ENCODE measurements at regions not wholly inside any gene's neighbourhood (a gene's known extent, or its start where the extent isn't known, plus 50 kb on each side); places are given as distances from the start of the nearest gene placed in this dataset.

- TF ChIP-seq, protein P1, sequence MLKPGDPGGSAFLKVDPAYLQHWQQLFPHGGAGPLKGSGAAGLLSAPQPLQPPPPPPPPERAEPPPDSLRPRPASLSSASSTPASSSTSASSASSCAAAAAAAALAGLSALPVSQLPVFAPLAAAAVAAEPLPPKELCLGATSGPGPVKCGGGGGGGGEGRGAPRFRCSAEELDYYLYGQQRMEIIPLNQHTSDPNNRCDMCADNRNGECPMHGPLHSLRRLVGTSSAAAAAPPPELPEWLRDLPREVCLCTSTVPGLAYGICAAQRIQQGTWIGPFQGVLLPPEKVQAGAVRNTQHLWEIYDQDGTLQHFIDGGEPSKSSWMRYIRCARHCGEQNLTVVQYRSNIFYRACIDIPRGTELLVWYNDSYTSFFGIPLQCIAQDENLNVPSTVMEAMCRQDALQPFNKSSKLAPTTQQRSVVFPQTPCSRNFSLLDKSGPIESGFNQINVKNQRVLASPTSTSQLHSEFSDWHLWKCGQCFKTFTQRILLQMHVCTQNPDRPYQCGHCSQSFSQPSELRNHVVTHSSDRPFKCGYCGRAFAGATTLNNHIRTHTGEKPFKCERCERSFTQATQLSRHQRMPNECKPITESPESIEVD (tag by site-specific recombination; IDR thresholded peaks at IDR 0.05), result no peak
- no peak for TF ChIP-seq ZEB2 (tag by site-specific recombination; IDR thresholded peaks at IDR 0.05)
Observed at GRCh38 chr9:82560036-82560435, 502.9 kb downstream of the RASEF start (continued).

GRCh38 chr9:82560457-82560904, 502.5 kb downstream of the RASEF start:
- H3K27ac ChIP-seq (ENCODE audit: extremely low read depth, low read depth, low read length), result no peak overlapping the region
- TF ChIP-seq ZSCAN23 (tag by site-specific recombination; IDR thresholded peaks at IDR 0.05), result no peak
- no peak for TF ChIP-seq ZNF280C (tag by site-specific recombination; IDR thresholded peaks at IDR 0.05)
- no peak for TF ChIP-seq ZBTB49 (tag by site-specific recombination; IDR thresholded peaks at IDR 0.05; ENCODE audit: low read depth)
- no peak for TF ChIP-seq KLF10 (tag by site-specific recombination; IDR thresholded peaks at IDR 0.05)
- no peak for TF ChIP-seq ZNF174 (tag by site-specific recombination; IDR thresholded peaks at IDR 0.05)
- TF ChIP-seq ZNF692 (tag by site-specific recombination; IDR thresholded peaks at IDR 0.05), result no peak
- TF ChIP-seq ZNF664 (tag by site-specific recombination; IDR thresholded peaks at IDR 0.05), result no peak
- no peak for TF ChIP-seq ZNF670 (tag by site-specific recombination; IDR thresholded peaks at IDR 0.05; ENCODE audit: low read depth)
- TF ChIP-seq ZNF223 (tag by site-specific recombination; IDR thresholded peaks at IDR 0.05), result no peak
- TF ChIP-seq AEBP2 (tag by site-specific recombination; IDR thresholded peaks at IDR 0.05; ENCODE audit: borderline replicate concordance), result no peak
- no peak for TF ChIP-seq ZFP3 (tag by site-specific recombination; IDR thresholded peaks at IDR 0.05; ENCODE audit: low read depth)
- TF ChIP-seq GFI1B (tag by site-specific recombination; IDR thresholded peaks at IDR 0.05), result no peak
- TF ChIP-seq ZNF549 (tag by site-specific recombination; IDR thresholded peaks at IDR 0.05), result no peak
- TF ChIP-seq ZNF660 (tag by site-specific recombination; IDR thresholded peaks at IDR 0.05), result no peak
- no peak for TF ChIP-seq ZNF513 (tag by site-specific recombination; IDR thresholded peaks at IDR 0.05)
- no peak for TF ChIP-seq ZNF561 (tag by site-specific recombination; IDR thresholded peaks at IDR 0.05; ENCODE audit: borderline replicate concordance)
- TF ChIP-seq, protein P2, sequence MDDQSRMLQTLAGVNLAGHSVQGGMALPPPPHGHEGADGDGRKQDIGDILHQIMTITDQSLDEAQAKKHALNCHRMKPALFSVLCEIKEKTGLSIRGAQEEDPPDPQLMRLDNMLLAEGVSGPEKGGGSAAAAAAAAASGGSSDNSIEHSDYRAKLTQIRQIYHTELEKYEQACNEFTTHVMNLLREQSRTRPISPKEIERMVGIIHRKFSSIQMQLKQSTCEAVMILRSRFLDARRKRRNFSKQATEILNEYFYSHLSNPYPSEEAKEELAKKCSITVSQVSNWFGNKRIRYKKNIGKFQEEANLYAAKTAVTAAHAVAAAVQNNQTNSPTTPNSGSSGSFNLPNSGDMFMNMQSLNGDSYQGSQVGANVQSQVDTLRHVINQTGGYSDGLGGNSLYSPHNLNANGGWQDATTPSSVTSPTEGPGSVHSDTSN (CRISPR knock-in tag; IDR thresholded peaks at IDR 0.05), result no peak
- CTCF ChIA-PET, result no interaction called here

More at GRCh38 chr9:82560457-82560904, 502.5 kb downstream of the RASEF start:
- no peaks in the 10 kb centered on the region for H3K4me1 ChIP-seq (ENCODE audit: control insufficient read depth, insufficient read depth, low read length)
- H3K36me3 ChIP-seq (ENCODE audit: control insufficient read depth in 2 of 2, insufficient read depth in 1 of 2, low read length in 2 of 2), result no peaks in the 10 kb centered on the region
- H3K4me3 ChIP-seq (ENCODE audit: low read depth, low read length), result no peak overlapping the region
- POLR2A ChIA-PET, result no interaction called here
- no peaks in the 10 kb centered on the region for H3K9me3 ChIP-seq (ENCODE audit: control insufficient read depth, insufficient read depth, low read depth, low read length)
